Tibial nerve (tissue), 4 donors: ENCODE measurements at regions not wholly inside any gene's neighbourhood (a gene's known extent, or its start where the extent isn't known, plus 50 kb on each side); places are given as distances from the start of the nearest gene placed in this dataset.

Experiments used
- DNase-seq, 2 donors: peaks; one replicate each; pipeline ENCODE4 v3.0.0-alpha.2; 2019; ENCODE audit warnings: low spot score in 2 of 2
- H3K27ac ChIP-seq, 4 donors: fragments of 200-600 bp; sonication (generic) in 3 of 4; one replicate each; pipeline ENCODE4 v1.5.1; 2017 to 2019; ENCODE audit warnings: mild to moderate bottlenecking in 1 of 4
- H3K27me3 ChIP-seq, 2 donors: fragments of 200-600 bp; sonication (generic) in 1 of 2; one replicate each; pipeline versions ENCODE4 v1.5.1 to v1.6.0; 2017 to 2019
- H3K36me3 ChIP-seq, 3 donors: fragments of 200-600 bp; sonication (generic); one replicate each; pipeline ENCODE4 v1.5.1; 2018 to 2019
- H3K4me1 ChIP-seq, 4 donors: fragments of 200-600 bp; sonication (generic) in 3 of 4; one replicate each; pipeline ENCODE4 v1.5.1; 2017 to 2019
- H3K4me3 ChIP-seq, 4 donors: fragments of 200-600 bp; sonication (generic) in 3 of 4; one replicate each; pipeline ENCODE4 v1.5.1; 2017 to 2019; ENCODE audit warnings: mild to moderate bottlenecking in 1 of 4, moderate library complexity in 1 of 4
- H3K9me3 ChIP-seq, 4 donors: fragments of 200-600 bp; sonication (generic) in 3 of 4; one replicate each; pipeline ENCODE4 v1.5.1; 2017 to 2019
- EP300 ChIP-seq, 2 donors: sonication (generic); formaldehyde crosslinking; IDR thresholded peaks; one replicate each; pipeline ENCODE4 v1.6.1; 2017; ENCODE audit warnings: antibody characterized with exemption in 2 of 2, mild to moderate bottlenecking in 1 of 2
- POLR2A ChIP-seq, 2 donors: fragments of 450-650 bp; IDR thresholded peaks; one replicate each; pipeline ENCODE4 v1.6.1; 2017; ENCODE audit warnings: antibody characterized with exemption in 2 of 2, mild to moderate bottlenecking in 2 of 2, moderate library complexity in 2 of 2
- WGBS, 2 donors: methylation state at CpG; one replicate each; pipeline ENCODE4 v1.1.5; 2018; 5-methylcytosine and 5-hydroxymethylcytosine counted together
- TF ChIP-seq, protein P1 (sequence below), 5 experiments: fragments of 200-600 bp in 3 of 5; fragments of 450-650 bp in 2 of 5; sonication (generic) in 3 of 5; IDR thresholded peaks; one replicate each; pipeline ENCODE4 v1.5.1; 2016 to 2019; ENCODE audit warnings: antibody characterized with exemption in 5 of 5, mild to moderate bottlenecking in 3 of 5, moderate library complexity in 2 of 5

DNA sequence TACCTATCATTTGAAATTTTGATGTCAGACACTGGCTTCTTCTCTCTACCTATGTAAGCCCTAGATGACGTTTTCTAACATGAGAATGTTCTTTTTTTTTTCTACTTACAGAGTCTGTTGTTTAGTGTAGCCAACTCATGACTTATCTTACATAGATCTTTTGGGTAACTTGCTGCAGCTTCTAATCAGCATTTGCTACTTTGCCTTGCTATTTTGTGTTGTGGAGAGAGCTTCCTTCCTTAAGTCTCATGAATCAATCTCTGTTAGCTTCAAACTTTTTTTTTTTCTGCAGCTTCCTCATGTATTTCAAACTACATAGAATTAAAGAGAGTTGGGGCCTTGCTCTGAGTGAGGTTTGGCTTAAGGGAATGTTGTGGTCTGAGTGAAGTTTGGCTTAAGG lies 568.7 kb upstream of the BCHE start:
- no peaks in the 10 kb centered on the region for H3K27me3 ChIP-seq
- H3K4me1 ChIP-seq = no peaks in the 10 kb centered on the region
- no peak overlapping the region for H3K27ac ChIP-seq
- H3K36me3 ChIP-seq = no peaks in the 10 kb centered on the region
- DNase-seq = no peak
- 50 to 59% methylated on average over 1 of the region's 1 CpG for WGBS, 2 donors
- no peaks in the 10 kb centered on the region for H3K9me3 ChIP-seq
- H3K4me3 ChIP-seq = no peak overlapping the region
- TF ChIP-seq, protein P1, sequence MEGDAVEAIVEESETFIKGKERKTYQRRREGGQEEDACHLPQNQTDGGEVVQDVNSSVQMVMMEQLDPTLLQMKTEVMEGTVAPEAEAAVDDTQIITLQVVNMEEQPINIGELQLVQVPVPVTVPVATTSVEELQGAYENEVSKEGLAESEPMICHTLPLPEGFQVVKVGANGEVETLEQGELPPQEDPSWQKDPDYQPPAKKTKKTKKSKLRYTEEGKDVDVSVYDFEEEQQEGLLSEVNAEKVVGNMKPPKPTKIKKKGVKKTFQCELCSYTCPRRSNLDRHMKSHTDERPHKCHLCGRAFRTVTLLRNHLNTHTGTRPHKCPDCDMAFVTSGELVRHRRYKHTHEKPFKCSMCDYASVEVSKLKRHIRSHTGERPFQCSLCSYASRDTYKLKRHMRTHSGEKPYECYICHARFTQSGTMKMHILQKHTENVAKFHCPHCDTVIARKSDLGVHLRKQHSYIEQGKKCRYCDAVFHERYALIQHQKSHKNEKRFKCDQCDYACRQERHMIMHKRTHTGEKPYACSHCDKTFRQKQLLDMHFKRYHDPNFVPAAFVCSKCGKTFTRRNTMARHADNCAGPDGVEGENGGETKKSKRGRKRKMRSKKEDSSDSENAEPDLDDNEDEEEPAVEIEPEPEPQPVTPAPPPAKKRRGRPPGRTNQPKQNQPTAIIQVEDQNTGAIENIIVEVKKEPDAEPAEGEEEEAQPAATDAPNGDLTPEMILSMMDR (IDR thresholded peaks at IDR 0.05) = no peak
- no peak for TF ChIP-seq POLR2A (IDR thresholded peaks at IDR 0.05)
- no peak for TF ChIP-seq EP300 (IDR thresholded peaks at IDR 0.05)

DNA sequence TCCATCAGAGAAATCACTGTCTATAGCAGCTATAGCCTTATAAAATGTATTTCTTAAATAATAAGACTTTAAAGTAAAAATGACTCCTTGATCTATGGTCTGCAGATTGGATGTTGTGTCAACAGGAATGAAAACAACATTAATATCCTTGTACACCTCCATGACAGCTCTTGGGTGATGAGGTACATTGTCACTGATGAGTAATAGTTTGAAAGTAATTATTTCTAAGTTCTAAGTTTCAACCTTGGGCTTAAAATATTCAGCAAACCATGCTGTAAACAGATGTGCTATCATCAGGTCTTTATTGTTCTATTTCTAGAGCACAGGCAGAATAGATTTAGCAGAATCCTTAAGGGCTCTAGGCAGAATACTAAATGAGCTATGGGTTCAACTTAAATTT lies 568.2 kb upstream of the BCHE start:
- Histone ChIP-seq H3K4me3 (no peak overlapping the region), H3K27ac (no peak overlapping the region), H3K36me3 (no peaks in the 10 kb centered on the region), H3K27me3 (no peaks in the 10 kb centered on the region), H3K4me1 (no peaks in the 10 kb centered on the region), H3K9me3 (no peaks in the 10 kb centered on the region)
- DNase-seq = no peak
- no peak for TF ChIP-seq EP300 (IDR thresholded peaks at IDR 0.05)
- no peak for TF ChIP-seq POLR2A (IDR thresholded peaks at IDR 0.05)
- TF ChIP-seq, protein P1 (IDR thresholded peaks at IDR 0.05) = no peak

DNA sequence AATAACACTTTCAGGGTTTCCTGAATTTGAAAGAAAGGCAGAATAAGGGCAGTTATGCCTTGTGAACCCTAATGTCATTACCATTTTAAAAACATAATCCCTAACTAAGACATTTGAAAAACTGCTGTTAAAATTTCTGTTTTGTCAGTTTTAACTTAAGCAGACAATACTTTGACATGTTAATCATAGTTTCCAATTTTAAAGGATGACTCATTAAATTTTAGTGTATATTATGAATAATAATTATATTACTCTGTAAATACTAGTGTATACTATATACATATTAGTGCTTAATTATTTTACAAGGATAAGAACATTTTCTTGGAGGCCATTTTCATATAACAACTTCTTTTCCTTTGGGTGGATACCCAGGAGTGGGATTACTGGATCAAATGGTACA lies 553.1 kb upstream of the BCHE start:
- TF ChIP-seq, protein P1 (IDR thresholded peaks at IDR 0.05) = no peak
- TF ChIP-seq POLR2A (IDR thresholded peaks at IDR 0.05) = no peak
- no peak for TF ChIP-seq EP300 (IDR thresholded peaks at IDR 0.05)
- Histone ChIP-seq H3K27me3 (no peaks in the 10 kb centered on the region), H3K27ac (no peak overlapping the region), H3K36me3 (no peaks in the 10 kb centered on the region), H3K4me1 (no peaks in the 10 kb centered on the region), H3K4me3 (no peak overlapping the region), H3K9me3 (no peaks in the 10 kb centered on the region)
- no peak for DNase-seq

DNA sequence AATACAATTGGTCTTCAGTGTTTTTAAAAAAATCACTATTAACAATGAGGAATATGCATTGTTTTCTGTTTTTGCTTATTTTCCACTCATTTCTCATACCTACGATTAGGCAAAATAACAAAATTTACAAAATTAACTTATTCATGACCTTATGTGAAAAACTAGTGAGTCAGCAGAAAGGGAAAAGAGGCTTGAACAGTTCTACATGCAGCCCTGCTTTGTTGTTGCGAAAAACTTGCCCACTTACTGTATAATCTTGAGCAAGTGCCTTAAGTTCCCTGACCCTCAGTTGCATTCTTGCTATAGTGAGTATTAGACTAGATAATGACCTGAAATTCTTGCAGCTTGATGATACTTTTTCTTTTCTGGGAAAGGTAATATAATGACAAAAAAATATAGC lies 551.1 kb upstream of the BCHE start:
- H3K27me3 ChIP-seq = no peaks in the 10 kb centered on the region
- WGBS, 2 donors = 62 to 63% methylated on average over 2 of the region's 2 CpGs
- TF ChIP-seq EP300 (IDR thresholded peaks at IDR 0.05) = no peak
- no peak for TF ChIP-seq POLR2A (IDR thresholded peaks at IDR 0.05)
- TF ChIP-seq, protein P1 (IDR thresholded peaks at IDR 0.05) = no peak
- no peak overlapping the region for H3K4me3 ChIP-seq
- H3K36me3 ChIP-seq = no peaks in the 10 kb centered on the region
- no peaks in the 10 kb centered on the region for H3K4me1 ChIP-seq
- H3K27ac ChIP-seq = no peak overlapping the region
- H3K9me3 ChIP-seq = no peaks in the 10 kb centered on the region
- no peak for DNase-seq

DNA sequence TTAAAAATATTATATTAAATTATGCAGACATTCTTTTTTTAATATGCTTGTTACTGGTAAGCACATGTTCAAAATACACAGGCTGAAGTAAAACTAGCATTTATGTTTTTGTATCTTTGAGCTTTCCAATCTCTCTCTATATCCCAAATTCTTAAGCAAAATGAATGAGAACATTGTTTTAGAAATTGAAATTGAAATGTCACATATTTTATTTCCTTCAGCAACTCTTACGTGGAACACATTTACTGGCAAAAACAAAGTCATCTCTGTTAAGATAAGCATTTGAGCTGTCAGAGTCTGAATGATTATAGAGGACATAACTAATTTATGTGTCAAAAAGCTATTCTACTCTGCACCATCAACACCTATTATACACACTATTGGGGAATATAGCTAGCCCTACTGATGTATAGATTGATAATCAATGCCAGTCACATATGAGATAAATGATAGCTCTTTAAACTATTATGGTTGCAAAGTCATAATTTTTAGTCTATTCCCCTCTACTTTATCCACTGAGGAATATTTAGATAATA lies 535.4 kb upstream of the BCHE start:
- Histone ChIP-seq H3K27me3 (no peaks in the 10 kb centered on the region), H3K4me1 (no peaks in the 10 kb centered on the region), H3K36me3 (no peaks in the 10 kb centered on the region), H3K27ac (no peak overlapping the region), H3K4me3 (no peak overlapping the region), H3K9me3 (no peaks in the 10 kb centered on the region)
- no peak for TF ChIP-seq POLR2A (IDR thresholded peaks at IDR 0.05)
- TF ChIP-seq EP300 (IDR thresholded peaks at IDR 0.05) = no peak
- TF ChIP-seq, protein P1 (IDR thresholded peaks at IDR 0.05) = no peak
- no peak for DNase-seq
- 49 to 61% methylated on average over 1 of the region's 1 CpG for WGBS, 2 donors
